NB4 (cell line): ENCODE measurements at regions not wholly inside any gene's neighbourhood (a gene's known extent, or its start where the extent isn't known, plus 50 kb on each side); places are given as distances from the start of the nearest gene placed in this dataset.

ENCODE experiments used
- CTCF ChIP-seq: IDR thresholded peaks from one replicate; pipeline ENCODE4 v1.5.1; 2012; ENCODE audit warnings: low read depth, low read length
- MAX ChIP-seq: IDR thresholded peaks from 2 replicates; pipeline ENCODE4 v1.6.1; 2011; ENCODE audit warnings: low read depth, low read length
- MYC ChIP-seq: IDR thresholded peaks from 2 replicates; pipeline ENCODE4 v1.6.1; 2011; ENCODE audit warnings: low read depth, low read length
- POLR2A ChIP-seq: IDR thresholded peaks from 2 replicates; pipeline ENCODE4 v1.6.1; 2011; ENCODE audit warnings: mild to moderate bottlenecking; ENCODE audit not compliant: insufficient read length; ENCODE audit errors: extremely low read depth

GRCh38 chr6:132043148-132043547 is 92.0 kb upstream of the CCN2 start:
- TF ChIP-seq POLR2A (no peak), CTCF (no peak), MAX (no peak), MYC (no peak)
